HG02885 (cell line): ENCODE measurements at regions not wholly inside any gene's neighbourhood (a gene's known extent, or its start where the extent isn't known, plus 50 kb on each side); places are given as distances from the start of the nearest gene placed in this dataset.

Experiments
- ATAC-seq: cut with Tn5 transposase; IDR thresholded peaks from one replicate; pipeline ENCODE4 v1.9.1; 2021; ENCODE audit warnings: mild to moderate bottlenecking; ENCODE audit not compliant: unreplicated experiment, poor library complexity

- no peak for ATAC-seq
Observed at GRCh38 chrX:107559506-107559905, 68.8 kb upstream of the PRPS1 start.

GRCh38 chrX:107560041-107560440 is 68.3 kb upstream of the PRPS1 start:
- no peak for ATAC-seq

- ATAC-seq = no peak
Observed at GRCh38 chrX:107560980-107561379, 67.3 kb upstream of the PRPS1 start.

GRCh38 chrX:107561468-107562215 is 66.7 kb upstream of the PRPS1 start:
- no peak for ATAC-seq

- ATAC-seq = no peak
Observed at GRCh38 chrX:107562482-107562881, 65.8 kb upstream of the PRPS1 start.

- no peak for ATAC-seq
Observed at GRCh38 chrX:107563824-107564223, 64.5 kb upstream of the PRPS1 start.

- ATAC-seq = no peak
Observed at GRCh38 chrX:107565015-107565414, 63.3 kb upstream of the PRPS1 start.

- ATAC-seq = no peak
Observed at GRCh38 chrX:107565931-107566603, 62.2 kb upstream of the PRPS1 start.

GRCh38 chrX:107566604-107567262 is 61.6 kb upstream of the PRPS1 start:
- ATAC-seq = no peak

GRCh38 chrX:107567370-107567769 is 60.9 kb upstream of the PRPS1 start:
- no peak for ATAC-seq

- ATAC-seq = no peak
Observed at GRCh38 chrX:107571296-107571998, 56.9 kb upstream of the PRPS1 start.

GRCh38 chrX:107573016-107573415 is 55.3 kb upstream of the PRPS1 start:
- no peak for ATAC-seq

- ATAC-seq = peak; percentile 50
Observed at GRCh38 chrX:107574054-107574683, 54.1 kb upstream of the PRPS1 start.

GRCh38 chrX:107574711-107575110 is 53.6 kb upstream of the PRPS1 start:
- ATAC-seq = no peak

- ATAC-seq = no peak
Observed at GRCh38 chrX:107576392-107576791, 51.9 kb upstream of the PRPS1 start.

GRCh38 chrX:107576841-107577240 is 51.5 kb upstream of the PRPS1 start:
- ATAC-seq = peak; percentile 87

- no peak for ATAC-seq
Observed at GRCh38 chrX:107577933-107578332, 50.4 kb upstream of the PRPS1 start.
